ENCODE measurements at regions not wholly inside any gene's neighbourhood (a gene's known extent, or its start where the extent isn't known, plus 50 kb on each side); places are given as distances from the start of the nearest gene placed in this dataset.

DNA sequence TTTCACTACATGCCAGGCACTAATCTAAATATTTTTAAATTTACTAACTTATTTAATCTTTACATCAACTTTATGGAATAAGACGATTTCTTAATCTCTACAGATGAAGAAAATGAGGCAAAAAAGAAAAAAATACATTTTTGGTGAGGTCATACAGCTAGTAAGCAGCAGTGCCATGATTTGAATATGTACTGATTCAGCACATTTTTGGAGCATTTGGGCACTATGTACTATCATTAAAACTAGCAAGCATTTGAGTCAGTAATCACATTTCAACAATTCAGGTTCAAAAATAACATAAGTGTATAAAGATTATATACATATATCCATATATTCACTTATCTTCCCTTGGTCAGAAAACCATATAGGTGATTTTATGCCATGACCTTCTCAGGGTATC, 124.4 kb upstream of the TMTC1 start:
- TF ChIP-seq, protein P1, sequence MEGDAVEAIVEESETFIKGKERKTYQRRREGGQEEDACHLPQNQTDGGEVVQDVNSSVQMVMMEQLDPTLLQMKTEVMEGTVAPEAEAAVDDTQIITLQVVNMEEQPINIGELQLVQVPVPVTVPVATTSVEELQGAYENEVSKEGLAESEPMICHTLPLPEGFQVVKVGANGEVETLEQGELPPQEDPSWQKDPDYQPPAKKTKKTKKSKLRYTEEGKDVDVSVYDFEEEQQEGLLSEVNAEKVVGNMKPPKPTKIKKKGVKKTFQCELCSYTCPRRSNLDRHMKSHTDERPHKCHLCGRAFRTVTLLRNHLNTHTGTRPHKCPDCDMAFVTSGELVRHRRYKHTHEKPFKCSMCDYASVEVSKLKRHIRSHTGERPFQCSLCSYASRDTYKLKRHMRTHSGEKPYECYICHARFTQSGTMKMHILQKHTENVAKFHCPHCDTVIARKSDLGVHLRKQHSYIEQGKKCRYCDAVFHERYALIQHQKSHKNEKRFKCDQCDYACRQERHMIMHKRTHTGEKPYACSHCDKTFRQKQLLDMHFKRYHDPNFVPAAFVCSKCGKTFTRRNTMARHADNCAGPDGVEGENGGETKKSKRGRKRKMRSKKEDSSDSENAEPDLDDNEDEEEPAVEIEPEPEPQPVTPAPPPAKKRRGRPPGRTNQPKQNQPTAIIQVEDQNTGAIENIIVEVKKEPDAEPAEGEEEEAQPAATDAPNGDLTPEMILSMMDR (conservative IDR thresholded peaks at IDR 0.05; ENCODE audit: low read depth, low read length): no peak
- TF ChIP-seq EZH2 (IDR thresholded peaks at IDR 0.05; ENCODE audit: low read length, unreplicated experiment): no peak
- TF ChIP-seq EZH2phosphoT487 (IDR thresholded peaks at IDR 0.05; ENCODE audit: borderline replicate concordance, low read length): no peak
